NCI-H1930 (cell line): ENCODE measurements at regions not wholly inside any gene's neighbourhood (a gene's known extent, or its start where the extent isn't known, plus 50 kb on each side); places are given as distances from the start of the nearest gene placed in this dataset.
"Not testable (repeated sequence)": the region's sequence is repeated elsewhere in the genome, so short reads cannot be mapped to it uniquely, and the experiment has no call there.

Experiments
- DNase-seq, 2 experiments: peaks; one replicate each; lab custom pipeline; 2025; lab: John Stamatoyannopoulos, UW

GRCh38 chr14:23694949-23695663, 58.9 kb downstream of the DHRS2 start:
- no peak for DNase-seq

GRCh38 chr14:23695664-23695999, 59.5 kb downstream of the DHRS2 start:
- no peak for DNase-seq

DNA sequence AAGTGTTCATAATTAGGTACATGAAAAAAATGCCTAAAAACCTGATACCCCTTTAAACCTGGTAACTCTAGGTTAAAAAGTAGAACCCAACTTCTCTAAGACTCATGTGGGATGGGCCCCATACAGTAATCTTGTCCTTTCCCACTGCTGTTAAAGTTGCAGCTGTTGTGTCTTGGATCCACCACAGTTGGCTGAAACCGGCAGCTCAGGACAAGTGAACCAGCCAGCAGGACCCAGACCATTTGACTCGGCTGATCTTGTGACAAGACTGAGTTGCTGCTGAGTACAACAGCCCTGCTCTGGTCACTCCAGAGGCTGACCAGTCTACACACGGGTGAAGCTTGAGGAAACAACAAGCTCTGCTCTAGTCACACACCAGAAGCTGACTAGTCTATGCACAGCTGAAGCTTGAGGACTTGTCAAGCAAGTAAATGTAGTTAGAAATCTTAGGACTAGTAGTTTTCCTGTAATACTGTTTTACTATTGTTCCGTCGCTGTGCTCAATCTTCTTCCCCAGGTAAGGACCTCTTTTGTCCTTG, 60.6 kb downstream of the DHRS2 start:
- no peak for DNase-seq

DNA sequence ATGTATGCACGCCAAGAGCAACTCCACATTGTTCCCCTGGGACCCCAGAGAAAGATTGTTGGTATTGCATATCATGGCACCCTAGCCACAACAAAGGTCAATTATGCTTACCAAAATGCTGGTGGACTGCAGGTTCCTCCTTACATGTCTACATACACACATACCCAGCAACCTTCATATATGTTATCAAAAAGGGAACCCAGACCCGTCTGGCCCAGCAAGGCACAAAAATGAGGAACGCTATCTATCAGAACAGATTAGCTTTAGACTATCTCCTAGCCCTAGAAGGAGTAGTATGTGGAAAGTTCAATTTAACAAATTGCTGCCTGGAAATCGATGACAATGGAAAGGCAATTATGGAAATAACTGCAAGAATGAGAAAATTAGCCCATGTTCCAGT, 61.5 kb downstream of the DHRS2 start:
- DNase-seq = no peak

GRCh38 chr14:23702656-23703426, 66.7 kb downstream of the DHRS2 start:
- no peak for DNase-seq

- peak in 1 of 2 experiments; percentile 28 for DNase-seq
These were observed 68.7 kb downstream of the DHRS2 start for GRCh38 chr14:23704890-23705289.

GRCh38 chr14:23707415-23707814, 71.3 kb downstream of the DHRS2 start:
- DNase-seq = no peak

DNA sequence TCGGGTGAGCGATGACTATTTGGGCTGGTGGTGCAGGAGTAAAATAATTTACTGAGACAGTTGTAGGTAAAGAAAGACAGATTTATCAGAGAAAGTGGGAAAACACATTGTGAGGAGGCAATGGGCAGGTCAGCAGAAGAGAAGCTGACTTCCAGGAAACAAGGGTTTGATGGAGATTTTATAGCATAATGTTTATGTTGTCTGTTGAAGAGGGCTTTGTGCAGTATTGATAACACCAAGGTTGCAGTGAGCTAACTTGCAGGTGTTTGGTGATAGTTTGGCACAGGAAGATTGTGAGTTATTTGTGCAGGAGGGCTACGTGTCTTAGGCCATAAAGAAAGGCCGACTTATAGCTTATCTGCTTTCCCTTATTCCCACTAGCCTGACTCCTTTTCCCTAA, 72.2 kb downstream of the DHRS2 start:
- no peak for DNase-seq

DNA sequence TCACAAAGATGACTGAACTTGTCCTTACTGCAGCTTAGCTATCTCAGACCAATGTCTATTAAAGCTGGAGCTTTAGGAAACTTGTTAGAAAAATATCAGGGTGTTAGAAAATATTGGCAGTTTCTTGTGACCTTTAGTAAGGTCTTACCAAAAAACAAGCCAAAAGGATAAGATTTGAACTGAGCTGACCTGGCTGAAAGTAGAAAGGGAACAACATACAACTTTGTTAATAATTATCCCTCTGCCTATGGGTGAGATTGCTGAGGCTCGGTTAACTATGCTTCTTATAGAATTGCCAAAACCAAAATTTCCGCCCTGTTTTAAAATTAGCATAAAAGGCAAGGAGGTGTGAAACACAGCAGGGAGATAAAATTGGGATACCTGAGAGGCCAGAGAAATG, 73.8 kb downstream of the DHRS2 start:
- no peak for DNase-seq

DNA sequence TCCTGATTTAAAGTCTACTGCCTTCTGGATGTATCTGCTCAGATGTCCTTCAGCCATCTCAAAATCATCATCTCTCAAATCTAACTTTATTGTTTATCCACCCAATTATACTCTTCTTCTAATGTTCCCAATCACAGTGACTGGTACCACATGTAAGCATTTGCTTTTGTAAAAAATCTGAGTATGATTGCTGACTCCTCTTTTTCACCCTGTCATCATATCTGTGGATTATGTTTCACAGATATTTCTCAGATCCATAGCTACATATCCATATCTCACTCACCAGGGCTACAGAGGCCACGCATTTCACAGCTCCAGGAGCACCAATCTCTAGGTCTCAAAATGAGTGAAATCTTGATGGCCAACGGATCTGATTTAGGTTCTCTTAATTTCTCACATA, 76.1 kb downstream of the DHRS2 start:
- DNase-seq = no peak

- no peak for DNase-seq
These were observed 83.2 kb downstream of the DHRS2 start for GRCh38 chr14:23719225-23719985.

DNA sequence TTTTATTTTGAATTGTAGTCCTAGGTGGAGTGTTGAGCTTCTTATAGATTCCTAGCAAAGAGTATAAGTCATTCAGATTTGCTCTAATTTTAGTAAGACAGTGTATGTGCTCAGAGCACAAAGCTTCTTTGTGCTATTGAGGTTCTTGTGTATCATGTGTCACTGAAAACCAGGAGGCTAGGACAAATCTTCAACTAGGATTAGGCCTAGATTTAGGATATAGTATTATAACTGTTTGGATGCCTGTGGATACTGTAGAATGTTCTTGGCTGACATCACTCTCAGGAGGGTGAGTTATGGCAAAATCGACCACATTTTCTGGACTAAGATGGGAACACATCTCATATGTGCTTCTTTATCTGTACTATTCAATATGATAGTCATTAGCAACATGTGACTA, 86.5 kb downstream of the DHRS2 start:
- no peak for DNase-seq

DNA sequence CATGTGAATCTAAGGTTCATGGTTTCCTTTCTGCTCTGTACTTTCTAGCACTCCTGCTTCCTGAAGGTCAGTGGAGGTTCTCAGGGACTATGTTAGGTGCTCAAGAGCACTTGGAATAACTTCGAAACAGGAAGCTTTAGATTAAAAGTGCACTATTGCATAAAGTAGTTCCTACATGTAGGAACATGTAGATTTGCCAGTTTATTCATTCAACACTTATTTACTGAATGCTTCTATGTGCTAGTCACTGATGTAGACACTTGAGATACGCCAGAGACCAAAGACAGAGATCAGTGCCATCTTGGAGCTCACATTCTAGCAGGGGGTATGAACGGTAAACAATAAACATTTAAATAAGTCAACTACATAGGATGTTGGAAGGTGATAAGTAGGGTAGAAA, 87.7 kb downstream of the DHRS2 start:
- DNase-seq = no peak

DNA sequence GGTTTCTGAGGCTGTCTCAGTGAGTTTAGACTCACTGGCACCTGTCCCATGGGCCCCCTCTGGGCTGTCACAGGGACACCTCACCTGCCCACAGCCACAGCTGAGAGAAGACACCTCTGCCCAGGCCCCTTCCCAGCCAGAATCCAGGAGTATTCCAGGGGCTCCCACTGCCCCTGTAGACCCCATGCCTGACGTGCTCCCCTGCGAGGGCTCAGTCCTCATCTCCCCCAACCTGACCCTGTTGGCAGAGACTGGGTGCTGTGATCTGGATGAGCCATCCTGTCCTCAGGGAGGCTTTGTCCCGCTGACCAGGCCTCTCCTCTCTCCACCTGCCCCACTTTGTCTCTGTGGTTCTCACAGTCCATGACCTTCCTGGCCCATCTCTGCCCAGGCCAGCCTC, 89.4 kb downstream of the DHRS2 start:
- DNase-seq = no peak

DNA sequence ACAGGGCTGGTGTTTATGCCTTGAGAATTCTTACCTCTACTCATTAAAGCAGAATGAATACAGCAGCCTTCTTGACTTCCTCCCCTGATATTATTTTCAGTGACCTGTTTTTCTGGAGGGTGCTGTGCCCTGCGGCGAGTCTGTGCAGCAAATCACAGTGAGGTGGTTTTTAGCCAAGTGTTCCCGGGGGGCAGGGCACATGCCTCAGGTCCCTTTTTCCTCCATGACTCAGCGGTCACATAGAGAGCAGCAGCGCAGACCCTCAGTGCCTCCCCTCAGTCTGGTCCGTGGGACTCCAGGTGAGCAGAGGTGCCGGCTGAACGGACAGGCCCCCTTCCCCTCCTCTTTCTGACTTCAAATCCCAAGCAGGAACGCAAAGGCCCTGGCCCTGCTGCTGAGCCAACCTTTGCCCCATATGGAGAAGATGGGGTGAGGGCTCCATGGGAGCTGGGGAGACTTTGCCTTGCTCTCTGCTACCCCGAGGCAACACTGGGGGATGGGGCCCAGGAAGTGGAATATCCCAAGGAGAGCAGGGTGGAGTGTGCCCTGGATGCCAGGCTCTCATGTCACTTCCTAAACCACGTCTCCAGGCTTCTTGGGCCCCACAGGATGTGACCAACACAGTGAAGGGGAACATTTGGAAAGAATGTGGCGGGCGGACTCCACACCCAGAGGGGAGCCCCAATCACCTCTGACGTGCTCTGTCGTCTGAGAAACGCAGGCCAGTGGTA, 90.0 kb downstream of the DHRS2 start:
- DNase-seq = no peak

- DNase-seq = no peak
These were observed 91.6 kb downstream of the DHRS2 start for GRCh38 chr14:23727566-23728335.

DNA sequence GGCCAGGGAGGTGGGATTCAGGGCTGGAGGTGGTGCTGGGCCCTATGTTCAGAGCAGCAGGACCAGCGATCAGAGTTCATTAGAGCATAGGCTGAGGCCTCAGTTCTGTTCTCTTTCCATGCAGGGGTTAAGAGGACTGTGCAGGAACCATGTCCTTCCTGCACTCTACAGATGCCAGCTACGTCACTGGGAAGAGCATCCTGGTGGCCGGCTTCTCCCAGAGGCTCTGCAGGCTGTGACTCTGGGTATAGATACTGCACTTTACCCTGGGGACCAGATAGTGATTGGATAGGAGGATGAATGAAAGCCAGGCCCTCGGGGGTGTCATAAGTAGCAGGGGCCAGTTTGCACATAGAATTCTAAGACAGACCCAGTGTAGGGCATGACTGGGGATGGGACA, 92.6 kb downstream of the DHRS2 start:
- DNase-seq = no peak

DNA sequence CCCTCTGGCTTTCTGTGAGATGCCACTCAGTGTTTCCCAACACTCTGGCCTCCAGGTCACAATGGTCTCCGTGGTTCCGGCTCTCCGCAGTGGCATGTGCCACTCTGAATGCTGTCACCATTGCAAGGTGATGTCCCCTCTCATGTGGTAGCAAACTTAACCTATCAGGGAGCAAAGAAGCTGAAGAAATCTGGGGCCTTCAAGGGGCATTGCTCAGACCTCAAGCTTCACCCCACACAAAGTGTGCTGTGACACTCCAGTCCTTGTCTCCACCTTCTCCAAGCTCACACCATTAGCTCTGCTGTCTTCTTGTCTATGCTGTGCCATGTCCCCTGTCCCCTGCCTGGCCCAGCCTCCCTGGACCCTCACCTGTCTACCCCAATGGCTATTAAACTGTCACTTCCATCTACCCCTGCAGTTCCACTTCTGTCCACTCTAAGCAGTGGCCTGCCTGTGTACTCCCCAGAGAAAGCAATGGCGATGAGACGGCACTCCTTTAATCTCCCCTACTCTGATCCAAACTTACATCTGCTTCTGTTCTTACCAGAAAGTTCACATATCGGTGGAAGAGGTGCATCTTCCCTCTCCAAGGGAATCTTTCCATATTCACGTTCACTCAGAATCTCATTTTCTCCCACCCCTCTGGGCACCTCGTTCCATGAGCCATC, 93.7 kb downstream of the DHRS2 start:
- DNase-seq = no peak

GRCh38 chr14:23735394-23735793, 99.2 kb downstream of the DHRS2 start:
- no peak for DNase-seq

DNA sequence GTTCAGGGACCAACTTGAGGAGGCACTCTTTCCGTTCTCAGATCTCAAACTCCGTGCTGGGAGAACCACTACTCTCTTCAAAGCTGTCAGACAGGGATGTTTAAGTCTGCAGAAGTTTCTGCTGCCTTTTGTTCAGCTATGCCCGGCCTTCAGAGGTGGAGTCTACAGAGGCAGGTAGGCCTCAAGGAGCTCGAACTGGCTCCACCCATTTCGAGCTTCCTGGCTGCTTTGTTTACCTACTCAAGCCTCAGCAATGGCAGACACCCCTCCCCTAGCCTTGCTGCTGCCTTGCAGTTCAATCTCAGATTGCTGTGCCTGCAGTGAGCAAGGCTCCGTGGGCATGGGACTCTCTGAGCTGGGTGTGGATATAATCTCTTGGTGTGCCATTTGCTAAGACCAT, 108.2 kb downstream of the DHRS2 start:
- DNase-seq = not testable (repeated sequence)

DNA sequence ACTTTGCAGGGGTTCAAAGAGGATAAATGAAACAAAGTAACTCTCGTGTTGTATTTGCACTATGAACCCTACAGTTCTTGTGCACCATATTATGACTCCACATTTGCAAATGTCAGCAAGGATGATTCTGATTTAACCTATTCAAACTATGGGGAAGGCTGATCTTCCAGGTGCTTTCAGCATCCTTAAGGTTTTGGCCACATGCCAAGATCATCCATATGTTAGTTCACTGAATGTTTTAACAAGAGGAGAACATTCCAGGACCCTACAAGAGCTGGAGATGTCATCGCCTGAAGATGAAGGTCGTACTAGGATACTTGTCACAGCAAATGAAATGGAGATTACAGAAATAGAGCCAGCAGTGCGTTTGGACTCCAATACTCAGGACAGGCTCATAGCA, 114.2 kb downstream of the DHRS2 start:
- no peak for DNase-seq
